H1 (cell line): ENCODE measurements at regions not wholly inside any gene's neighbourhood (a gene's known extent, or its start where the extent isn't known, plus 50 kb on each side); places are given as distances from the start of the nearest gene placed in this dataset.

Experiments
- CBX8 ChIP-seq: fragments of 300-800, 300-1000 bp; sonication (generic); IDR thresholded peaks from 2 replicates; pipeline ENCODE4 v1.7.1; 2016; ENCODE audit warnings: low read depth, low read length, borderline replicate concordance
- EP300 ChIP-seq, 2 experiments: IDR thresholded peaks; 1 replicate in 1 of 2; 2 replicates in 1 of 2; pipeline ENCODE4 v1.6.1; 2011 to 2012; ENCODE audit warnings: low read depth in 2 of 2, low read length in 2 of 2, mild to moderate bottlenecking in 2 of 2, borderline replicate concordance in 1 of 2, inconsistent platforms in 1 of 2, moderate library complexity in 1 of 2
- HDAC2 ChIP-seq, 2 experiments: fragments of 300-600 bp in 1 of 2; sonication (generic) in 1 of 2; IDR thresholded peaks; 2 replicates each; pipeline ENCODE4 v1.6.1; 2011 to 2012; ENCODE audit warnings: low read depth in 2 of 2, low read length in 2 of 2, mild to moderate bottlenecking in 2 of 2, moderate library complexity in 2 of 2, borderline replicate concordance in 1 of 2, inconsistent platforms in 1 of 2
- KDM1A ChIP-seq: fragments of 200-600, 300-600 bp; sonication (generic); IDR thresholded peaks from 2 replicates; pipeline ENCODE4 v1.7.1; 2016; ENCODE audit warnings: mild to moderate bottlenecking, low read length, borderline replicate concordance
- PHF8 ChIP-seq: fragments of 200-600 bp; sonication (generic); conservative IDR thresholded peaks from 2 replicates; pipeline ENCODE4 v1.7.1; 2012; ENCODE audit warnings: low read depth, mild to moderate bottlenecking, inconsistent platforms, low read length, moderate library complexity
- POLR2A ChIP-seq, 2 experiments: IDR thresholded peaks; 1 replicate in 1 of 2; 2 replicates in 1 of 2; pipeline ENCODE4 v1.6.1; 2011; ENCODE audit warnings: low read depth in 2 of 2, low read length in 2 of 2, mild to moderate bottlenecking in 2 of 2; ENCODE audit errors: control extremely low read depth in 1 of 2
- POU5F1 ChIP-seq: IDR thresholded peaks from 2 replicates; pipeline ENCODE4 v1.6.1; 2011; ENCODE audit warnings: low read depth, mild to moderate bottlenecking, low read length, moderate library complexity
- SP4 ChIP-seq: IDR thresholded peaks from 2 replicates; pipeline ENCODE4 v1.6.1; 2012; ENCODE audit warnings: low read length, inconsistent platforms
- SUZ12 ChIP-seq: fragments of 200-600 bp; sonication (generic); IDR thresholded peaks from 2 replicates; pipeline ENCODE4 v1.6.1; 2012; ENCODE audit warnings: mild to moderate bottlenecking, inconsistent platforms, low read length, moderate library complexity, mixed read lengths
- TF ChIP-seq, protein P1 (sequence below): IDR thresholded peaks from 2 replicates; pipeline ENCODE4 v1.6.1; 2012; ENCODE audit warnings: inconsistent platforms
- TF ChIP-seq, protein P2 (sequence below), 3 experiments: IDR thresholded peaks; 1 replicate in 2 of 3; 2 replicates in 1 of 3; pipeline versions ENCODE4 v1.5.1 to v1.6.1; 2011; ENCODE audit warnings: low read length in 3 of 3, mild to moderate bottlenecking in 3 of 3, inconsistent platforms in 2 of 3, low read depth in 1 of 3, moderate library complexity in 1 of 3; ENCODE audit not compliant: insufficient read depth in 1 of 3; ENCODE audit errors: control extremely low read depth in 1 of 3

DNA sequence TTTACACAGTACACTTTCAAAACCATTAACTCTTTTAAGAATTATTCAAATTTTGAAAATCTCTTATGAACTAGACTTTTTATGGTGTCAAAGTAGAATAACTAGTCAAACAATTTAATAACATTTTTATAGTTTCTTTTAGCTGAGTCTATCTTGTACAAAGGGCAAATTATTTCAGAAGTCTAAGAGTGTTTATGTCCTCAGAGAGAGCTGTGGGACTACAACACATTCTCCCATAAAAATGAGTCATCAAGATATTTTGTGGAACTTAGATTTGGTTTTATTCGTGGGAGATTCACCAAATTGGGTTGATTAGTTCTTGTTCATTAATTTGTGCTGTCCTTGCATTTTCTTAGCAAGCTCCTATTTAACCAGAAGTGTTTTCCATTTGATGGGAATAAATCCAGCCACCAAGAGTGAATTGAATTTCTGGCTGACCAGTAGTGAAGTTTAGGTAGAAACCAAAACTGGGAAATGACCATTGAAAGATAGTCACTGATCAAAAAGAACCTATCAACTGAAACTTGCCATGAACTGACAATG is 291.0 kb downstream of the DLEU7 start:
- TF ChIP-seq SUZ12 (no peak), EP300 (IDR thresholded peaks at IDR 0.05; ENCODE audit: borderline replicate concordance in 1 of 2, low read depth in 2 of 2, low read length in 2 of 2) (no peak), POLR2A (IDR thresholded peaks at IDR 0.05; ENCODE audit: control extremely low read depth in 1 of 2, low read depth in 2 of 2, low read length in 2 of 2) (no peak), SP4 (no peak), POU5F1 (no peak), CBX8 (no peak), KDM1A (no peak), HDAC2 (IDR thresholded peaks at IDR 0.05; ENCODE audit: borderline replicate concordance in 1 of 2, low read depth in 2 of 2, low read length in 2 of 2) (no peak), PHF8 (no peak)
- TF ChIP-seq, protein P1, sequence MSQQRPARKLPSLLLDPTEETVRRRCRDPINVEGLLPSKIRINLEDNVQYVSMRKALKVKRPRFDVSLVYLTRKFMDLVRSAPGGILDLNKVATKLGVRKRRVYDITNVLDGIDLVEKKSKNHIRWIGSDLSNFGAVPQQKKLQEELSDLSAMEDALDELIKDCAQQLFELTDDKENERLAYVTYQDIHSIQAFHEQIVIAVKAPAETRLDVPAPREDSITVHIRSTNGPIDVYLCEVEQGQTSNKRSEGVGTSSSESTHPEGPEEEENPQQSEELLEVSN: no peak
- TF ChIP-seq, protein P2, sequence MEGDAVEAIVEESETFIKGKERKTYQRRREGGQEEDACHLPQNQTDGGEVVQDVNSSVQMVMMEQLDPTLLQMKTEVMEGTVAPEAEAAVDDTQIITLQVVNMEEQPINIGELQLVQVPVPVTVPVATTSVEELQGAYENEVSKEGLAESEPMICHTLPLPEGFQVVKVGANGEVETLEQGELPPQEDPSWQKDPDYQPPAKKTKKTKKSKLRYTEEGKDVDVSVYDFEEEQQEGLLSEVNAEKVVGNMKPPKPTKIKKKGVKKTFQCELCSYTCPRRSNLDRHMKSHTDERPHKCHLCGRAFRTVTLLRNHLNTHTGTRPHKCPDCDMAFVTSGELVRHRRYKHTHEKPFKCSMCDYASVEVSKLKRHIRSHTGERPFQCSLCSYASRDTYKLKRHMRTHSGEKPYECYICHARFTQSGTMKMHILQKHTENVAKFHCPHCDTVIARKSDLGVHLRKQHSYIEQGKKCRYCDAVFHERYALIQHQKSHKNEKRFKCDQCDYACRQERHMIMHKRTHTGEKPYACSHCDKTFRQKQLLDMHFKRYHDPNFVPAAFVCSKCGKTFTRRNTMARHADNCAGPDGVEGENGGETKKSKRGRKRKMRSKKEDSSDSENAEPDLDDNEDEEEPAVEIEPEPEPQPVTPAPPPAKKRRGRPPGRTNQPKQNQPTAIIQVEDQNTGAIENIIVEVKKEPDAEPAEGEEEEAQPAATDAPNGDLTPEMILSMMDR (IDR thresholded peaks at IDR 0.05; ENCODE audit: control extremely low read depth in 1 of 3, insufficient read depth in 1 of 3, low read depth in 1 of 3, low read length in 3 of 3): no peak
